ENCODE measurements at regions not wholly inside any gene's neighbourhood (a gene's known extent, or its start where the extent isn't known, plus 50 kb on each side); places are given as distances from the start of the nearest gene placed in this dataset.

- TF ChIP-seq CTCF (IDR thresholded peaks at IDR 0.05; ENCODE audit: poor library complexity): no peak
- TF ChIP-seq EZH2 (IDR thresholded peaks at IDR 0.05; ENCODE audit: borderline replicate concordance): no peak
Measured at GRCh38 chr2:228653884-228654283, 472.4 kb upstream of the SPHKAP start.
